Neural progenitor cell (in vitro differentiated cells): ENCODE measurements at regions not wholly inside any gene's neighbourhood (a gene's known extent, or its start where the extent isn't known, plus 50 kb on each side); places are given as distances from the start of the nearest gene placed in this dataset.

Source experiments
- EZH2 ChIP-seq: fragments of 200-600 bp; sonication (generic); IDR thresholded peaks from 2 replicates; pipeline ENCODE4 v1.6.1; 2017; ENCODE audit warnings: antibody characterized with exemption, mild to moderate bottlenecking, moderate library complexity
- EZH2phosphoT487 ChIP-seq: fragments of 200-600 bp; sonication (generic); IDR thresholded peaks from 2 replicates; pipeline ENCODE4 v1.6.1; 2017; ENCODE audit warnings: antibody characterized with exemption
- TF ChIP-seq, protein P1 (sequence below): fragments of 200-600 bp; sonication (generic); IDR thresholded peaks from 2 replicates; pipeline ENCODE4 v1.5.1; 2017; ENCODE audit warnings: antibody characterized with exemption, mild to moderate bottlenecking

DNA sequence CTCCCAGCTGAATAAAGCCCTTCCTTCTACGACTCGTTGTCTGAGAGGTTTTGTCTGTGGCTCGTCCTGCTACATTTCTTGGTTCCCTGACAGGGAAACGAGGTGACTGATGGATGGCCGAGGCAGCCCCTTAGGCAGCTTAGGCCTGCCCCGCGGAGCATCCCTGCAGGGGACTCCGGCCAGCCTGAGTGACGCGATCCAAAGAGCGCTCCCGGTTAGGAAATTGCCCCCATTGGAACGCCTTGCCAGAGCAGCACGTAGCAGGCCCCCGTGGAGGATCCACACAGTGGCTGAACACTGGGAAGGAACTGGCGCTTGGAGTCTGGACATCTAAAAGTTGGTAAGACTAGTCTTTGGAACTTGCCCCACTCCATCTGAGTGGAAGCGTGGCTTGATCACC, 296.8 kb upstream of the SGCG start:
- TF ChIP-seq, protein P1, sequence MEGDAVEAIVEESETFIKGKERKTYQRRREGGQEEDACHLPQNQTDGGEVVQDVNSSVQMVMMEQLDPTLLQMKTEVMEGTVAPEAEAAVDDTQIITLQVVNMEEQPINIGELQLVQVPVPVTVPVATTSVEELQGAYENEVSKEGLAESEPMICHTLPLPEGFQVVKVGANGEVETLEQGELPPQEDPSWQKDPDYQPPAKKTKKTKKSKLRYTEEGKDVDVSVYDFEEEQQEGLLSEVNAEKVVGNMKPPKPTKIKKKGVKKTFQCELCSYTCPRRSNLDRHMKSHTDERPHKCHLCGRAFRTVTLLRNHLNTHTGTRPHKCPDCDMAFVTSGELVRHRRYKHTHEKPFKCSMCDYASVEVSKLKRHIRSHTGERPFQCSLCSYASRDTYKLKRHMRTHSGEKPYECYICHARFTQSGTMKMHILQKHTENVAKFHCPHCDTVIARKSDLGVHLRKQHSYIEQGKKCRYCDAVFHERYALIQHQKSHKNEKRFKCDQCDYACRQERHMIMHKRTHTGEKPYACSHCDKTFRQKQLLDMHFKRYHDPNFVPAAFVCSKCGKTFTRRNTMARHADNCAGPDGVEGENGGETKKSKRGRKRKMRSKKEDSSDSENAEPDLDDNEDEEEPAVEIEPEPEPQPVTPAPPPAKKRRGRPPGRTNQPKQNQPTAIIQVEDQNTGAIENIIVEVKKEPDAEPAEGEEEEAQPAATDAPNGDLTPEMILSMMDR: no peak
- no peak for TF ChIP-seq EZH2phosphoT487
- TF ChIP-seq EZH2: no peak
